GM12873 (cell line): ENCODE measurements at regions not wholly inside any gene's neighbourhood (a gene's known extent, or its start where the extent isn't known, plus 50 kb on each side); places are given as distances from the start of the nearest gene placed in this dataset.

Experiments
- CTCF ChIP-seq: IDR thresholded peaks from 2 replicates; pipeline ENCODE4 v1.5.1; 2012; ENCODE audit warnings: low read depth, mild to moderate bottlenecking, moderate library complexity, low read length, control low read depth; ENCODE audit not compliant: insufficient read depth; ENCODE audit errors: missing control alignments

- no peak for TF ChIP-seq CTCF
Observed at GRCh38 chr7:13072014-13072413, 384.6 kb downstream of the ARL4A start.

- TF ChIP-seq CTCF, result no peak
Observed at GRCh38 chr7:13077466-13077865, 390.0 kb downstream of the ARL4A start.

- TF ChIP-seq CTCF, result no peak
Observed at GRCh38 chr7:13078105-13078504, 390.7 kb downstream of the ARL4A start.

GRCh38 chr7:13090959-13091358 lies 403.5 kb downstream of the ARL4A start:
- no peak for TF ChIP-seq CTCF

GRCh38 chr7:13091974-13092707 lies 404.7 kb downstream of the ARL4A start:
- no peak for TF ChIP-seq CTCF

- TF ChIP-seq CTCF, result no peak
Observed at GRCh38 chr7:13092708-13093005, 405.2 kb downstream of the ARL4A start.

- TF ChIP-seq CTCF, result no peak
Observed at GRCh38 chr7:13093160-13093559, 405.7 kb downstream of the ARL4A start.
